ENCODE measurements at regions not wholly inside any gene's neighbourhood (a gene's known extent, or its start where the extent isn't known, plus 50 kb on each side); places are given as distances from the start of the nearest gene placed in this dataset.

DNA sequence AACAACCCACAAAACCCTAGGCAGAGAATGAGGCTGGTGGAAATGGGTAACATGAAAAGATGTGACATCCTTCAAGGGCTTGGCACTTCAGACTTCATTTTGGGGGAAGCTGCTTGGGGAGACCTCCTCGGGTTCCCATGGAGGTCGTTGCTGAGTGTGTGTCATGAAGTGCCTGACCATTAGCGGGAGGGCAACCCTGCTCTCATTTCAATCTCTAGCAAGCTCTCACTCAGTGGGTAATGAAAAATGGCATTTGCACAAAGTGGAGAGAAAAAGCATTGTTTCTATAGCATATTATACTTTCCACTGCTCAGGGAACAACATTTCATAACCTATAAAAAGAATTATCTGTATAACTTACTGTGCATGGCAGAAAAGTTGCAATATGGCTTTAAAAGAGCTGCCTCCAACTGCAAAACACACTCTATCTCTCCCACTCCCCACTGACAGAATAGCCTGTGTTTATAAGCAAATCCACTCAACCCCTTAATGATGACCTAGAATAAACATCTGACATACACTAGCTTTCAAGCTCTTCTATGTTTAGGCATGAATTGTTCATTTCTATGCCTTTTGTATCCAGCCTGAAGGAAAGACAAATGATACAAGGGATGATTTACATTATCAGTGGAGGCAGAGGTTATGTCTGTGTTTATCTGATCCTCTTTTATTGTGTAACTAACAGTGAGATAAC is 357.2 kb downstream of the ZSWIM6 start:
- H3K27me3 ChIP-seq (ENCODE audit: control insufficient read depth, low read length) = no peaks in the 10 kb centered on the region
- H3K79me2 ChIP-seq (ENCODE audit: control insufficient read depth, low read length) = no peaks in the 10 kb centered on the region
- TF ChIP-seq CTCF (IDR thresholded peaks at IDR 0.05; ENCODE audit: low read depth, low read length, poor library complexity, severe bottlenecking) (no peak), EZH2phosphoT487 (IDR thresholded peaks at IDR 0.05; ENCODE audit: borderline replicate concordance, low read length) (no peak)
- H3K9me3 ChIP-seq (ENCODE audit: control insufficient read depth, insufficient read depth, low read length) = peaks cover 4% of the 10 kb centered on the region; the same call in 1 of the 2 replicates
- H3F3A ChIP-seq (ENCODE audit: control insufficient read depth, insufficient read depth) = no peaks in the 10 kb centered on the region
- no peak overlapping the region for H3K4me2 ChIP-seq (ENCODE audit: low read length)
- H3K36me3 ChIP-seq (ENCODE audit: control insufficient read depth, low read length) = no peaks in the 10 kb centered on the region
- no peaks in the 10 kb centered on the region for H3K4me1 ChIP-seq (ENCODE audit: control insufficient read depth, low read length)
- H4K20me1 ChIP-seq (ENCODE audit: control insufficient read depth, insufficient read depth, low read depth, low read length) = no peaks in the 10 kb centered on the region
- H3K9me2 ChIP-seq (replicated peaks; ENCODE audit: control insufficient read depth, low read length) = no peaks in the 10 kb centered on the region
- H3K27ac ChIP-seq (ENCODE audit: low read depth, low read length) = no peak overlapping the region
- H3K4me3 ChIP-seq (ENCODE audit: low read length) = no peak overlapping the region

DNA sequence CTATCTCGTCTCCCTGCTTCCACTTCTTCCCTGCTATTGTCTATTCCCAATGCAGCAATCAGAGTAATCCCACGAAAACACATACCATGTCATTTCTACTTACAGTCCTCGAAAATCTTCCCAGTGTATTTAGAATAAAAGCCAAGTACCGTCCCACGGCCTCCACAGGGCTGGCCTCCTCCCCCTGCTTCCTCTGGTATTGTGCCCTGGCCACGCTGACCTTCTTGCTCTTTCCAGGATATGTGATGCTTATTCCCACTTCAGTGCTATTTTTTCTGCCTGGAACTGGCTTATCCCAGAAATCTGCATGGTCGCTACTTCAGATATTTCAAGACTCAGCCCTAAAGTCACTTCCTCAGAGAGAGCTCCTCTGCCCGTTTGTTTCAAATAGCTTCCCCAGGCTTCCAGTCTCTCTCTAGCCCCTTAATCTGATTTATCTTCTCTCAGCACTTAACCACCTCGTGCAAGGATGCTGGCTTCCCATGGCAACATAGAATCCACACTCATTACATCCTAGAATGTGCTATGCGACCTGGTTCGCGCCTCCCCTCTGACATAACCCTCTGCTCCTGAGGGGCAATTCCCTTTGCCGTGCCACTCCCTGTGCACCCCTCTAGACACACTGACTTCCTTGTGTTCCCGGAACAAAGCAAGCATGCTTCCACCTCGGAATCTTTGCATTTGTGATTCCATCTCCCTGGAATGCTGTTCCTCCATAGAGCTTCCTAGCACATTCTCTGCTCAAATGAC is 365.9 kb downstream of the ZSWIM6 start:
- TF ChIP-seq CTCF (IDR thresholded peaks at IDR 0.05; ENCODE audit: low read depth, low read length, poor library complexity, severe bottlenecking) = no peak
- TF ChIP-seq EZH2phosphoT487 (IDR thresholded peaks at IDR 0.05; ENCODE audit: borderline replicate concordance, low read length) = no peak
- Histone ChIP-seq H3F3A (ENCODE audit: control insufficient read depth, insufficient read depth) (no peaks in the 10 kb centered on the region), H3K4me1 (ENCODE audit: control insufficient read depth, low read length) (no peaks in the 10 kb centered on the region), H3K79me2 (ENCODE audit: control insufficient read depth, low read length) (no peaks in the 10 kb centered on the region), H3K27me3 (ENCODE audit: control insufficient read depth, low read length) (no peaks in the 10 kb centered on the region), H3K4me3 (ENCODE audit: low read length) (no peak overlapping the region), H3K4me2 (ENCODE audit: low read length) (no peak overlapping the region), H3K27ac (ENCODE audit: low read depth, low read length) (no peak overlapping the region), H3K9me3 (ENCODE audit: control insufficient read depth, insufficient read depth, low read length) (peaks cover 4% of the 10 kb centered on the region; the same call in 1 of the 2 replicates), H4K20me1 (ENCODE audit: control insufficient read depth, insufficient read depth, low read depth, low read length) (no peaks in the 10 kb centered on the region), H3K9me2 (replicated peaks; ENCODE audit: control insufficient read depth, low read length) (no peaks in the 10 kb centered on the region), H3K36me3 (ENCODE audit: control insufficient read depth, low read length) (no peaks in the 10 kb centered on the region)

GRCh38 chr5:61701877-61702602 is 370.0 kb downstream of the ZSWIM6 start:
- no peaks in the 10 kb centered on the region for H3K9me2 ChIP-seq (replicated peaks; ENCODE audit: control insufficient read depth, low read length)
- H3K9me3 ChIP-seq (ENCODE audit: control insufficient read depth, insufficient read depth, low read length) = no peaks in the 10 kb centered on the region
- H3K4me2 ChIP-seq (ENCODE audit: low read length) = no peak overlapping the region
- H3K36me3 ChIP-seq (ENCODE audit: control insufficient read depth, low read length) = no peaks in the 10 kb centered on the region
- H3K27me3 ChIP-seq (ENCODE audit: control insufficient read depth, low read length) = no peaks in the 10 kb centered on the region
- H3K27ac ChIP-seq (ENCODE audit: low read depth, low read length) = no peak overlapping the region
- no peaks in the 10 kb centered on the region for H3K4me1 ChIP-seq (ENCODE audit: control insufficient read depth, low read length)
- H3K79me2 ChIP-seq (ENCODE audit: control insufficient read depth, low read length) = no peaks in the 10 kb centered on the region
- no peaks in the 10 kb centered on the region for H3F3A ChIP-seq (ENCODE audit: control insufficient read depth, insufficient read depth)
- TF ChIP-seq EZH2phosphoT487 (IDR thresholded peaks at IDR 0.05; ENCODE audit: borderline replicate concordance, low read length) (no peak), CTCF (IDR thresholded peaks at IDR 0.05; ENCODE audit: low read depth, low read length, poor library complexity, severe bottlenecking) (no peak)
- H3K4me3 ChIP-seq (ENCODE audit: low read length) = no peak overlapping the region
- H4K20me1 ChIP-seq (ENCODE audit: control insufficient read depth, insufficient read depth, low read depth, low read length) = no peaks in the 10 kb centered on the region

Data from DOHH2 (cell line).